Dedifferentiated amniotic fluid mesenchymal stem cell (primary cell): ENCODE measurements at regions not wholly inside any gene's neighbourhood (a gene's known extent, or its start where the extent isn't known, plus 50 kb on each side); places are given as distances from the start of the nearest gene placed in this dataset.

Source experiments
- DNase-seq: peaks from one replicate; pipeline ENCODE4 v3.0.0-alpha.2; 2016; ENCODE audit errors: extremely low spot score

- DNase-seq = no peak
Measured at GRCh38 chr16:7185165-7185564, 147.5 kb upstream of the RBFOX1 start.

- DNase-seq = no peak
Measured at GRCh38 chr16:7183768-7184167, 148.9 kb upstream of the RBFOX1 start.

- DNase-seq = no peak
Measured at GRCh38 chr16:7182510-7183109, 150.0 kb upstream of the RBFOX1 start.

- no peak for DNase-seq
Measured at GRCh38 chr16:7177875-7178274, 154.8 kb upstream of the RBFOX1 start.

GRCh38 chr16:7171151-7171550 is 161.5 kb upstream of the RBFOX1 start:
- no peak for DNase-seq

GRCh38 chr16:7167626-7168025 is 165.0 kb upstream of the RBFOX1 start:
- DNase-seq = no peak

- DNase-seq = no peak
Measured at GRCh38 chr16:7161891-7162290, 170.8 kb upstream of the RBFOX1 start.

- DNase-seq = no peak
Measured at GRCh38 chr16:7160093-7160492, 172.6 kb upstream of the RBFOX1 start.

- no peak for DNase-seq
Measured at GRCh38 chr16:7158481-7158880, 174.2 kb upstream of the RBFOX1 start.

GRCh38 chr16:7150230-7150629 is 182.4 kb upstream of the RBFOX1 start:
- DNase-seq = no peak

GRCh38 chr16:7148606-7149005 is 184.0 kb upstream of the RBFOX1 start:
- DNase-seq = no peak

- no peak for DNase-seq
Measured at GRCh38 chr16:7140899-7141298, 191.7 kb upstream of the RBFOX1 start.

GRCh38 chr16:7137560-7138330 is 194.9 kb upstream of the RBFOX1 start:
- DNase-seq = no peak

GRCh38 chr16:7132465-7132864 is 200.2 kb upstream of the RBFOX1 start:
- DNase-seq = no peak

GRCh38 chr16:7124701-7125100 is 207.9 kb upstream of the RBFOX1 start:
- DNase-seq = no peak

- DNase-seq = no peak
Measured at GRCh38 chr16:7124242-7124641, 208.4 kb upstream of the RBFOX1 start.

- no peak for DNase-seq
Measured at GRCh38 chr16:7116734-7117133, 215.9 kb upstream of the RBFOX1 start.

GRCh38 chr16:7115898-7116297 is 216.7 kb upstream of the RBFOX1 start:
- no peak for DNase-seq

- no peak for DNase-seq
Measured at GRCh38 chr16:7113949-7114348, 218.7 kb upstream of the RBFOX1 start.

GRCh38 chr16:7113395-7113794 is 219.2 kb upstream of the RBFOX1 start:
- no peak for DNase-seq

- DNase-seq = no peak
Measured at GRCh38 chr16:7111265-7111664, 221.4 kb upstream of the RBFOX1 start.

- no peak for DNase-seq
Measured at GRCh38 chr16:7107436-7107835, 225.2 kb upstream of the RBFOX1 start.

- no peak for DNase-seq
Measured at GRCh38 chr16:7103056-7103455, 229.6 kb upstream of the RBFOX1 start.

GRCh38 chr16:7101054-7101453 is 231.6 kb upstream of the RBFOX1 start:
- DNase-seq = no peak
